ENCODE measurements at regions not wholly inside any gene's neighbourhood (a gene's known extent, or its start where the extent isn't known, plus 50 kb on each side); places are given as distances from the start of the nearest gene placed in this dataset.
"Not testable (repeated sequence)": the region's sequence is repeated elsewhere in the genome, so short reads cannot be mapped to it uniquely, and the experiment has no call there.

- no peak for DNase-seq
Observed at GRCh38 chr13:37510441-37510840, 88.1 kb downstream of the POSTN start.

- no peak for DNase-seq
Observed at GRCh38 chr13:37505531-37505930, 93.0 kb downstream of the POSTN start.

GRCh38 chr13:37504251-37504650 is 94.3 kb downstream of the POSTN start:
- no peak for DNase-seq

GRCh38 chr13:37503287-37503686 is 95.3 kb downstream of the POSTN start:
- DNase-seq: no peak

GRCh38 chr13:37502303-37502993 is 96.1 kb downstream of the POSTN start:
- DNase-seq: not testable (repeated sequence)

GRCh38 chr13:37501187-37501586 is 97.4 kb downstream of the POSTN start:
- DNase-seq: no peak

GRCh38 chr13:37495046-37495445 is 103.5 kb downstream of the POSTN start:
- no peak for DNase-seq

- DNase-seq: no peak
Observed at GRCh38 chr13:37493775-37494174, 104.8 kb downstream of the POSTN start.

- DNase-seq: no peak
Observed at GRCh38 chr13:37492741-37493514, 105.6 kb downstream of the POSTN start.

GRCh38 chr13:37492075-37492474 is 106.5 kb downstream of the POSTN start:
- DNase-seq: no peak

- DNase-seq: no peak
Observed at GRCh38 chr13:37491661-37492060, 106.9 kb downstream of the POSTN start.

- DNase-seq: no peak
Observed at GRCh38 chr13:37490176-37490779, 108.3 kb downstream of the POSTN start.

GRCh38 chr13:37488726-37489125 is 109.8 kb downstream of the POSTN start:
- no peak for DNase-seq

- no peak for DNase-seq
Observed at GRCh38 chr13:37486171-37486681, 112.3 kb downstream of the POSTN start.

GRCh38 chr13:37485756-37486155 is 112.8 kb downstream of the POSTN start:
- no peak for DNase-seq

GRCh38 chr13:37484056-37484455 is 114.5 kb downstream of the POSTN start:
- DNase-seq: no peak

- no peak for DNase-seq
Observed at GRCh38 chr13:37482331-37482730, 116.2 kb downstream of the POSTN start.

GRCh38 chr13:37481885-37482227 is 116.7 kb downstream of the POSTN start:
- DNase-seq: no peak

GRCh38 chr13:37481011-37481884 is 117.3 kb downstream of the POSTN start:
- no peak for DNase-seq

- DNase-seq: no peak
Observed at GRCh38 chr13:37479916-37480315, 118.7 kb downstream of the POSTN start.

GRCh38 chr13:37476874-37477273 is 121.7 kb downstream of the POSTN start:
- DNase-seq: no peak

- DNase-seq: no peak
Observed at GRCh38 chr13:37475966-37476365, 122.6 kb downstream of the POSTN start.

- no peak for DNase-seq
Observed at GRCh38 chr13:37475151-37475550, 123.4 kb downstream of the POSTN start.

All from hippocampal formation (tissue), 2 donors.